Stimulated activated CD8-positive, alpha-beta memory T cell treated with anti-CD3 and anti-CD28 coated beads, Interleukin-4, amount 100 ng/mL, for 48 hours (primary cell): ENCODE measurements at regions not wholly inside any gene's neighbourhood (a gene's known extent, or its start where the extent isn't known, plus 50 kb on each side); places are given as distances from the start of the nearest gene placed in this dataset.

Experiments
- DNase-seq: peaks from one replicate; pipeline ENCODE4 v3.0.0-alpha.2; 2020

DNA sequence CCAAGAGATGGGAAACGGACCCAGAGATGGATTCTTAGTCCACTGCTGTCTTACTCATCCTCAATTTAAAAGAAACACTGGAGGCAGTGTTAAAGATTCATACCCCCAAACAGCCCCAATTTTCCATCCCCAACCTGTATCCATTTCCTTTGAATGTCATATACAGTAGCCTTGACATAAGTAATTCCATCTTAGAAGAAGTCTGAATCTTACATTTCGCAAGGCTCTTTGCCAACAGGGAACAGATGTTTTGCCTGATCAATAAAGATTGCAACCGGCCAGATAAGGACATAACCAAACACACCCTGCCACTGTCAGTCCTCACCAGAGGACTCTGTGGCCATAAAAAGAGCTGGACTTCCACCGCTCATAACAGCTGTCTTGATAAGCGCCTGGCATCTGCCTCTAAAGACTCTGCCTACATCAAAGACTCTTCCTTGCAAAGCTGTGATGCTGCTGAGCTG lies 59.0 kb upstream of the MED9 start:
- no peak for DNase-seq

DNA sequence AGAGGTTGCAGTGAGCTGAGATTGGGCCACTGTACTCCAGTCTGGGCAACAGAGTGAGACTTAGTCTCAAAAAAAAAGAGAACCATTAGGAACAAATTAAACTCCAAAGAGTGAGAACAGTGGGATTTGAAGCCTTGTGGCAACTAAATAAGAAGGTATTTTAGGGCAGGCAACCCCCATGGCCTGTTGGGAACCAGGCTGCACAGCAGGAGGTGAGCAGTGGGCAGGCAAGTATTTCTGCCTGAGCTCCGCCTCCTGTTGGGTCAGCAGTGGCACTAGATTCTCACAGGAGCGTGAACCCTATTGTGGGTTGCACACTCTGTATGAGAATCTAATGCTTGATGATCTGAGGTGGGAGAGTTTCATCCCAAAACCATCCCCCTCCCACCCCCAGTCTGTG lies 57.6 kb upstream of the MED9 start:
- no peak for DNase-seq

DNA sequence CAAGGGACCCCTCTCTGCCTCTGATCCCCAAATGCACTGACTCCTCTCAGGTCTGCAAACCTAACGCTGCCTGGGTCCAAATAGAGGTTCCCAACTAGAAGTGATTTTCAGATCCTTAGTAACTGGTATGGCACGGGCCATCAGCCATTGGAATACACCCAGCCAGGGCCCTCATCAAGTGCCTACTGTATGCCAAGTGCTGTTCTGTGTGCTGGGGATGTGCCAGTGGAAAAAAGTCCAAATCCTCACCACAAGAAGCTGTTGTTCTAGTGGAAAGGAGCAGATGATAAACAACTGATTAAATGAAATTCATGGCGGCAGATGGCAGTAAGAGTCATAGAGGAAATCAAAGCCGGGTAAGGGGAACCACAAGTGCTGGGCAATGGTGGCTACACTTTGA lies 57.2 kb upstream of the MED9 start:
- no peak for DNase-seq

DNA sequence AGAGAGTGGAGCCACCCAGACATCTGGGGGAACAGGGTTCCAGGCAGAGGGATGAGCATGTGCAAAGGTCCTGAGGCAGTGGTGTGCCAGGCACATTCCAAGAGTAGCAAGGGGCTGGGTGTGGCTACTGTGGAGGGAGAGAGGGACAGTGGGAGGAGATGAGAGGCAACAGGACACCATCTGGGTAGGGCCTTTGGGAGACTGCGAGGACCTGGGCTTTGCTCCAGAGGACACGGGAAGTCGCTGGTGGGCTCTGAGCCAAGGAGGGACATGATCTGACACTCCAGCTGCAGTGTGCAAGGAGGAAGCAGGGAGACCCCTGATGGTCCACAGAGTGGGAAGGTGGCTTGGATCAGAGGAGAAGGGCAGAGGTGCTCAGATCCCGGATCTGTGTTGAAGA lies 56.7 kb upstream of the MED9 start:
- no peak for DNase-seq

DNA sequence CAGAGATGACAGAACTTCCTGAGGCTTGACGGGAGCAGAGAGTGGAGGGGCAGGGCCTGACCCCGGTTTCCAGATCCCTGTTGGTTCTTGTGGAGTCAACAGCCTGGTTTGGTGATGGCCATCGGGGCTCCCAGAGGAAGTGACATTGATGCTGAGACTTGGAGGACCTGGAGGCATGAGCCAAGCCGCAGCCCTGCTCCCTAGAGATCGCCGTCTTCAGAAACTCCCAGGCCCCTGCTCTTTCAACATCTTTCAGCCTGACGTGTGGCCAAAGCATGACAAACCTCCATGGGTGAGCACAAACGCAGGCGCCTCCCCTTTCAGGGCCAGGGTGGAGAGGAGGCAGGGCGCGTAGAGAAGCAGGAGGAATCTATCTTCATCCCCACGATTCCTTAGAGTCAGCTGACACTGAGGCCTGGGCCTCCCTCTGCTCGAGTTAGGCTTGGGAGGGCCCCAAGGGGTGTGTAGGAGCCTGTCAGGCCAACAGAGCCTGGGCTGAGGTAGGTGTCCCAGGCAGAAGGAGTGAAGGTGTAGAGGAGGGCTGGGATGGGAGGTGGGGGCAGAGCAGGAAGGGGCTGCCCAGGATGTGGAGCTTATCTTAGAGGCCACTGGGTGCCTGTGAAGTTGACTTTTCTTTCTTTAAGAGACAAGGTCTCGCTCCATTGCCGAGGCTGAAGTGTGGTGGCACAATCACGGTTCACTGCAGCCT lies 56.1 kb upstream of the MED9 start:
- DNase-seq, result no peak

DNA sequence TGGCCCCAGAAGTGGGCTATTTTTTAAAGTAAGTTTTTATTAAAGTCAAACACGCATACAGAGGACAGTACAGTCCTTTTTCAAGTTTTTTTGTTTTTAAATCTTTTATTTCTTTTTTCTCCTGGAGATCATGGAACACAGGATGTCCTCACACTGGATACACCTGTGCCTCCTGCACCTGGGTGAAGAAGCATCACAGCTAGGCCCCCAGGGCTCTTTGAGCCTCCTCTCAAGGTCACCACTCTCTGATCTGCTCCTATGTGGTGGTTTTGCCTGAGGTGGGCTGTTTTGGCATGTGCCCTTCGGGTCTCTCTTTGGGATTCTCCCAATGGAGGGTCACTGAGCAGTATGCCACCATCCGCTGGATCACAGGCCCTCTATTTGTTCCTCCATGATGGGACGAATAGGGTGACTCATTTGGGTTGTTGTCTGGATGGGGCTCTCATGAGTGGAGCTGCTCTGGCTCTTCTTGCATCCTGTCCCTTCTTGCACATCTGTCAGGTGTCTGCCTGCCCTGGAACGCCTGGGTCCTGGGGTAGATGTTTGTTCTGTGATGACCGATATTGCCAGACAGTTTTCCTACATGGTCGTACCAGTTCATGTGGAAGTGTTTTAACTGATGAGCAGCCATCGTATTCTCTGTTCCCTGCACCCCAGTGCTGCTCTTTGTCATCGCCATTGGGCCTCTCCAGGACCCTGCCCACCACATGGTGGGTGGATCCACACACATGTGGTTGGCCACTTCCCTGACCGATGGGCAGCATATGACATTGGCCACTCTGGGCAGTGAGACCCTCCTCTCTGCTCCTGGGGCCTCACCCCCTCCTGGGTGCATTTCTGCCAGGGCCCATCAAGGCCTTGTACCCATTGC lies 55.2 kb upstream of the MED9 start:
- DNase-seq, result no peak

DNA sequence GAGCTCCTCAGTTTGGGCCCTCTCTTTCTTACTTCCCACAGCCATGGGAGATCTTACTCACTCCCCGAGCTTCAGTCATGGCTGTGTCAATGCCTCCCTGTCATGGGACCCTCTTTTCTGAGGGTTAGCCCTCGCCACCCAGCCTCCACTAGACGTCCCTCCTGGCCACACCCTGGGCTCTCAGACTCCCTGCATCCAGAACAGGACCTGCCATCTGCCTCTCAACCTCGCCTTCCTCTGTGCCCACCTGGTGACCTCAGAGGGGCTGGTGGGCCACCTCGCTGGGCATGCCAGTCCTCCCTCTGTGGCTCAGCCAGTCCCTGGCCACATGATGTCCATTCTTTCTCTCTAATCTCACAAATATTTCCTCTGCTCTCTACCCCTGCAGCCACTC lies 54.6 kb upstream of the MED9 start:
- DNase-seq, result no peak

DNA sequence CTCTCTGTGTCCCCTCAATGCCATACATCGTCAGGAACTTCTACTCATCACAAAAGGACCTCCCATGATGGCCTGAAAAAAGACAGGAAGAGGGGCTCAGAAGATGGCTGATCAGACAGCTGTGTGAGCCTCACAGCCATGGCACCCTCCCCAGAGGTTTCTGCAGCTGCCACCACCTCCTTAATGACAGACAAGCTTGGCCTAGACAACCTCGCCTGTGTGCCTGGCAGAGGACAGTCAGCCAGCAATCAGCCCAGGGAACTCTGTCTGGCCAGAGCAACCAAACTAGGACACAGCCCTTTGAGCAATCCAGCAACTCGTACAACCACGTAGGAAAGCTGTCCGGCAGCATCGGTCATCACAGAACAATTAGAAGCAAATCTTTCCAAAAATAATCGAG lies 54.2 kb upstream of the MED9 start:
- no peak for DNase-seq

DNA sequence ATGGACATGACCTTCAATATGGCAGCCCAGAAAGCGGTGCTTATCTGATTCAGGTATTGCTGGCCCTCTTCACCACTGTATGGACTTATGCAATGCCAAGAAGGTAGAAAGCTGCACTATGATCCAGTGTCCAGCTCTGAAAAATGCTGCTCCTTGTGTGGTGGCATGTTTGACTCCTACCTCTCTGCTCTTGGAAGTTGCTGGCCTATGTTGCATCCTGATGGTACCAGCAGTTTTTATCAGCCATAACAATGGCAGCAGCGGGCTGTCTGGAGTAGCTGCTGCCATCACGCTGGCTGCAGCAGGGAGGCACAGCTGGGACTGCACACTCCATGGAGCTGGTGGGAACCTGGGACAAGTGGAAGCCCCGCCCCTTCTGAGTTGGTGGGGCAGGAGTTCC lies 53.1 kb upstream of the MED9 start:
- DNase-seq, result no peak

DNA sequence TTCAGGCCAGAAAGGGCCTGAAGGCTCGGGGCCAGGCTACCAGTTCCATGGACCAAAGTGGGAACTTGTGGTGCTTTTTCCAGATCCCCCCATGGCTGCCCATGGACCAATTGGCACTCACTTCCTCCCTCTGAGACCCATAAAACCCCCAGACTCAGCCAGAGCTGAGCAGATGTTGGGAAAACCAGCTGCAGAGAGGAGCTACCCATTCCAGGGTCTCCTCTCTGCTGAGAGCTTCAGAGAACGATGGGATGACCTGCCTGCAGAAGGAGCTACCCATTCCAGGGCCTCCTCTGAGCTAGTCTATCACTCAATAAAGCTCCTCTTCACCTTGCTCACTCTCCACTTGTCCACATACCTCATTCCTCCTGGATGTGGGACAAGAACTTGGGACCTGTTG lies 52.2 kb upstream of the MED9 start:
- DNase-seq, result no peak

GRCh38 chr17:17425005-17425404 lies 51.8 kb upstream of the MED9 start:
- no peak for DNase-seq

GRCh38 chr17:17425591-17425990 lies 51.2 kb upstream of the MED9 start:
- DNase-seq, result no peak

GRCh38 chr17:17426184-17426583 lies 50.6 kb upstream of the MED9 start:
- no peak for DNase-seq
